ENCODE measurements at regions not wholly inside any gene's neighbourhood (a gene's known extent, or its start where the extent isn't known, plus 50 kb on each side); places are given as distances from the start of the nearest gene placed in this dataset.
"Not testable (repeated sequence)": the region's sequence is repeated elsewhere in the genome, so short reads cannot be mapped to it uniquely, and the experiment has no call there.

- not testable (repeated sequence) for DNase-seq
These were observed 132.8 kb upstream of the STARD13 start for GRCh38 chr13:33418224-33418953.

GRCh38 chr13:33420117-33420516, 134.6 kb upstream of the STARD13 start:
- not testable (repeated sequence) for DNase-seq

- no peak for DNase-seq
These were observed 140.6 kb upstream of the STARD13 start for GRCh38 chr13:33426131-33426530.

- no peak for DNase-seq
These were observed 147.8 kb upstream of the STARD13 start for GRCh38 chr13:33433316-33433715.

- no peak for DNase-seq
These were observed 149.1 kb upstream of the STARD13 start for GRCh38 chr13:33434676-33435075.

- no peak for DNase-seq
These were observed 149.7 kb upstream of the STARD13 start for GRCh38 chr13:33435207-33435606.

GRCh38 chr13:33438918-33439317, 153.4 kb upstream of the STARD13 start:
- no peak for DNase-seq

GRCh38 chr13:33441015-33441414, 155.5 kb upstream of the STARD13 start:
- DNase-seq, result no peak

GRCh38 chr13:33445024-33445423, 159.5 kb upstream of the STARD13 start:
- no peak for DNase-seq

- no peak for DNase-seq
These were observed 159.9 kb upstream of the STARD13 start for GRCh38 chr13:33445476-33445875.

- DNase-seq, result no peak
These were observed 161.5 kb upstream of the STARD13 start for GRCh38 chr13:33446821-33447725.

- no peak for DNase-seq
These were observed 163.3 kb upstream of the STARD13 start for GRCh38 chr13:33448889-33449288.

- no peak for DNase-seq
These were observed 165.6 kb upstream of the STARD13 start for GRCh38 chr13:33450956-33451709.

- no peak for DNase-seq
These were observed 167.4 kb upstream of the STARD13 start for GRCh38 chr13:33452873-33453517.

GRCh38 chr13:33453936-33454335, 168.4 kb upstream of the STARD13 start:
- DNase-seq, result no peak

GRCh38 chr13:33454844-33455705, 169.5 kb upstream of the STARD13 start:
- DNase-seq, result no peak

GRCh38 chr13:33459702-33460101, 174.1 kb upstream of the STARD13 start:
- no peak for DNase-seq

- no peak for DNase-seq
These were observed 176.6 kb upstream of the STARD13 start for GRCh38 chr13:33462109-33462508.

- no peak for DNase-seq
These were observed 178.8 kb upstream of the STARD13 start for GRCh38 chr13:33464345-33464744.

- DNase-seq, result no peak
These were observed 180.7 kb upstream of the STARD13 start for GRCh38 chr13:33466262-33466661.

- no peak for DNase-seq
These were observed 182.0 kb upstream of the STARD13 start for GRCh38 chr13:33467556-33467955.

GRCh38 chr13:33471204-33471603, 185.6 kb upstream of the STARD13 start:
- DNase-seq, result no peak

Measured in activated T-cell treated with anti-CD3 and anti-CD28 coated beads, Interleukin-2, amount 50 U/mL, for 1 hour (primary cell).